ENCODE measurements at regions not wholly inside any gene's neighbourhood (a gene's known extent, or its start where the extent isn't known, plus 50 kb on each side); places are given as distances from the start of the nearest gene placed in this dataset.
A peak's percentile ranks its signal among the peaks of the same experiment; 100 is the strongest.
"Not testable (repeated sequence)": the region's sequence is repeated elsewhere in the genome, so short reads cannot be mapped to it uniquely, and the experiment has no call there.

- DNase-seq (ENCODE audit: low read depth) = no peak
Observed at GRCh38 chr1:228941666-228942065, 206.4 kb downstream of the RHOU start.

- no peak for DNase-seq (ENCODE audit: low read depth)
Observed at GRCh38 chr1:228943436-228943835, 208.2 kb downstream of the RHOU start.

- DNase-seq (ENCODE audit: low read depth) = no peak
Observed at GRCh38 chr1:228944296-228944695, 209.0 kb downstream of the RHOU start.

GRCh38 chr1:228944935-228945371 lies 209.7 kb downstream of the RHOU start:
- DNase-seq (ENCODE audit: low read depth) = no peak

- no peak for DNase-seq (ENCODE audit: low read depth)
Observed at GRCh38 chr1:228945885-228946284, 210.6 kb downstream of the RHOU start.

- not testable (repeated sequence) for DNase-seq (ENCODE audit: low read depth)
Observed at GRCh38 chr1:228949617-228950016, 214.3 kb downstream of the RHOU start.

- no peak for DNase-seq (ENCODE audit: low read depth)
Observed at GRCh38 chr1:228953207-228953606, 217.9 kb downstream of the RHOU start.

- not testable (repeated sequence) for DNase-seq (ENCODE audit: low read depth)
Observed at GRCh38 chr1:228953808-228954207, 218.5 kb downstream of the RHOU start.

- DNase-seq (ENCODE audit: low read depth) = no peak
Observed at GRCh38 chr1:228955691-228956090, 220.4 kb downstream of the RHOU start.

- DNase-seq (ENCODE audit: low read depth) = no peak
Observed at GRCh38 chr1:228956864-228957263, 221.6 kb downstream of the RHOU start.

- DNase-seq (ENCODE audit: low read depth) = no peak
Observed at GRCh38 chr1:228957535-228957934, 222.3 kb downstream of the RHOU start.

GRCh38 chr1:228958121-228958520 lies 222.8 kb downstream of the RHOU start:
- no peak for DNase-seq (ENCODE audit: low read depth)

- no peak for DNase-seq (ENCODE audit: low read depth)
Observed at GRCh38 chr1:228958741-228959140, 223.5 kb downstream of the RHOU start.

GRCh38 chr1:228960705-228961104 lies 225.4 kb downstream of the RHOU start:
- no peak for DNase-seq (ENCODE audit: low read depth)

- DNase-seq (ENCODE audit: low read depth) = no peak
Observed at GRCh38 chr1:228961511-228961910, 226.2 kb downstream of the RHOU start.

GRCh38 chr1:228963795-228964177 lies 228.5 kb downstream of the RHOU start:
- no peak for DNase-seq (ENCODE audit: low read depth)

GRCh38 chr1:228964178-228965089 lies 229.2 kb downstream of the RHOU start:
- DNase-seq (ENCODE audit: low read depth) = peak; percentile 77

GRCh38 chr1:228968891-228969606 lies 233.8 kb downstream of the RHOU start:
- no peak for DNase-seq (ENCODE audit: low read depth)

GRCh38 chr1:228969953-228970800 lies 234.9 kb downstream of the RHOU start:
- DNase-seq (ENCODE audit: low read depth) = no peak

GRCh38 chr1:228972576-228972975 lies 237.3 kb downstream of the RHOU start:
- no peak for DNase-seq (ENCODE audit: low read depth)

- no peak for DNase-seq (ENCODE audit: low read depth)
Observed at GRCh38 chr1:228974273-228974672, 239.0 kb downstream of the RHOU start.

- no peak for DNase-seq (ENCODE audit: low read depth)
Observed at GRCh38 chr1:228975238-228975907, 240.1 kb downstream of the RHOU start.
